WTC11 (cell line): ENCODE measurements at regions not wholly inside any gene's neighbourhood (a gene's known extent, or its start where the extent isn't known, plus 50 kb on each side); places are given as distances from the start of the nearest gene placed in this dataset.
"Not testable (repeated sequence)": the region's sequence is repeated elsewhere in the genome, so short reads cannot be mapped to it uniquely, and the experiment has no call there.

ENCODE experiments used
- ATAC-seq: fragments of 200-7000 bp; cut with Tn5 transposase; 2 replicates; pipeline ENCODE4 v1.10.0; 2021; ENCODE audit warnings: mild to moderate bottlenecking, moderate library complexity
- CTCF ChIA-PET: fragments of 300-600 bp; sonication (Branson Sonifier 250); formaldehyde crosslinking; loops from one replicate; lab custom pipeline; 2021; ENCODE audit warnings: antibody characterized with exemption; lab: Charles Lee
- POLR2A ChIA-PET: fragments of 350-600 bp; sonication (Branson Sonifier 250); formaldehyde crosslinking; loops from one replicate; lab custom pipeline; 2021; ENCODE audit warnings: antibody characterized with exemption; lab: Charles Lee
- DNase-seq: peaks from one replicate; pipeline ENCODE4 v3.0.0; 2021; ENCODE audit warnings: low spot score
- H3K27ac Mint-ChIP-seq: 2 replicates; pipeline ENCODE4 v1.8.0; 2021; ENCODE audit warnings: mixed read lengths
- H3K27me3 Mint-ChIP-seq: 2 replicates; pipeline ENCODE4 v1.8.0; 2021; ENCODE audit warnings: low read depth, mild to moderate bottlenecking, moderate library complexity, mixed read lengths
- H3K36me3 Mint-ChIP-seq: 2 replicates; pipeline ENCODE4 v1.8.0; 2021; ENCODE audit warnings: mixed read lengths
- H3K4me1 Mint-ChIP-seq: 2 replicates; pipeline ENCODE4 v1.8.0; 2022; ENCODE audit warnings: mixed read lengths
- H3K4me3 Mint-ChIP-seq: 2 replicates; pipeline ENCODE4 v1.8.0; 2021; ENCODE audit warnings: mild to moderate bottlenecking, moderate library complexity, mixed read lengths
- H3K9me3 Mint-ChIP-seq: 2 replicates; pipeline ENCODE4 v1.8.0; 2021; ENCODE audit warnings: mixed read lengths
- JAZF1 ChIP-seq: fragments of 250-450 bp; sonication (Bioruptor Pico); IDR thresholded peaks from 2 replicates; pipeline ENCODE4 v1.9.0; 2021; ENCODE audit warnings: moderate library complexity, mild to moderate bottlenecking, inconsistent platforms
- KAT7 ChIP-seq: sonication (generic); formaldehyde crosslinking; IDR thresholded peaks from 2 replicates; pipeline ENCODE4 v1.8.1; 2023; ENCODE audit warnings: missing genetic modification reagents, mild to moderate bottlenecking, borderline replicate concordance
- NFATC4 ChIP-seq: fragments of 250-450 bp; sonication (Bioruptor Pico); IDR thresholded peaks from 2 replicates; pipeline ENCODE4 v1.9.0; 2021; ENCODE audit warnings: mild to moderate bottlenecking
- NFYB ChIP-seq: sonication (generic); formaldehyde crosslinking; conservative IDR thresholded peaks from 2 replicates; pipeline ENCODE4 v1.8.0; 2022; ENCODE audit warnings: low read depth, missing genetic modification reagents
- NR1H2 ChIP-seq: sonication (generic); formaldehyde crosslinking; IDR thresholded peaks from 2 replicates; pipeline ENCODE4 v1.9.0; 2021; ENCODE audit warnings: mild to moderate bottlenecking, moderate library complexity, missing genetic modification reagents
- OVOL2 ChIP-seq: fragments of 250-450 bp; sonication (Bioruptor Pico); IDR thresholded peaks from 2 replicates; pipeline ENCODE4 v1.9.0; 2021; ENCODE audit warnings: mild to moderate bottlenecking, borderline replicate concordance
- STAT6 ChIP-seq: sonication (generic); formaldehyde crosslinking; conservative IDR thresholded peaks from 2 replicates; pipeline ENCODE4 v1.8.1; 2023; ENCODE audit warnings: mild to moderate bottlenecking, low read depth, missing genetic modification reagents, moderate library complexity
- ZNF232 ChIP-seq: sonication (generic); formaldehyde crosslinking; IDR thresholded peaks from 2 replicates; pipeline ENCODE4 v1.8.0; 2022; ENCODE audit warnings: mild to moderate bottlenecking, missing genetic modification reagents
- ZNF423 ChIP-seq: fragments of 250-450 bp; sonication (Bioruptor Pico); IDR thresholded peaks from 2 replicates; pipeline ENCODE4 v2.1.2; 2022; ENCODE audit warnings: mild to moderate bottlenecking, moderate library complexity
- ZNF425 ChIP-seq: fragments of 250-450 bp; sonication (Bioruptor Pico); conservative IDR thresholded peaks from 2 replicates; pipeline ENCODE4 v1.9.0; 2021; ENCODE audit warnings: mild to moderate bottlenecking
- TF ChIP-seq, protein P1 (sequence below): sonication (generic); formaldehyde crosslinking; IDR thresholded peaks from 2 replicates; pipeline ENCODE4 v1.8.1; 2023; ENCODE audit warnings: mild to moderate bottlenecking, moderate library complexity, missing genetic modification reagents
- TF ChIP-seq, protein P2 (sequence below): sonication (generic); formaldehyde crosslinking; IDR thresholded peaks from 2 replicates; pipeline ENCODE4 v1.8.1; 2023; ENCODE audit warnings: mild to moderate bottlenecking, missing genetic modification reagents
- TF ChIP-seq, protein P3 (sequence below): sonication (generic); formaldehyde crosslinking; IDR thresholded peaks from 2 replicates; pipeline ENCODE4 v1.8.0; 2022; ENCODE audit warnings: missing genetic modification reagents
- TF ChIP-seq, protein P4 (sequence below): sonication (generic); formaldehyde crosslinking; IDR thresholded peaks from 2 replicates; pipeline ENCODE4 v1.8.0; 2023; ENCODE audit warnings: missing genetic modification reagents, mild to moderate bottlenecking, borderline replicate concordance

DNA sequence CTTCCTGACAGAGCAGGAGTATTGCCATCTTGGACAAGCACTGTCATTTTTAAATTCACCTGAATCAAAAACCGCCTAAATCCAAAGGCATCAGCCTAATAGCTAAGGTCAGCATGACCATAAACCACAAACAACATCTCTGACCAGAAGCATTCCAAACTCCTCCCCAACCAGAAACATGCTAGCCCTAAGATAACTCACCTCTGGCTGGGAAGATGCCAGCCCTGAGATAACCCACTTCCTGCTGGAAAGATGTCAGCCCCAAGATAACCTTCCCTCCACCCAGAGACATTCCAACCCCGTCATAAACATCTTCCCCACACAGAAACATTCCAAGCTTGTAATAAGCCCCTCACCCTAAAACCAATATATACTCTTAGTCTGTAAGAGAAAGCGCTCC, 250.1 kb upstream of the NRP1 start:
- POLR2A ChIA-PET, H3K4me1 Mint-ChIP-seq, H3K27me3 Mint-ChIP-seq, H3K27ac Mint-ChIP-seq, H3K4me3 Mint-ChIP-seq, ATAC-seq, DNase-seq: not testable (repeated sequence)
- H3K9me3 Mint-ChIP-seq = peaks cover 66% of the 10 kb centered on the region
- peaks cover 32% of the 10 kb centered on the region for H3K36me3 Mint-ChIP-seq
- CTCF ChIA-PET = interaction anchor here (0.6 kb wide), 1 partner anchor 312 kb away, joined by 3 read pairs; no protein-coding TSS in a partner anchor

- Mint-ChIP-seq H3K27ac (no peak overlapping the region), H3K4me1 (no peaks in the 10 kb centered on the region), H3K4me3 (no peak overlapping the region), H3K36me3 (peaks cover 7% of the 10 kb centered on the region), H3K9me3 (peaks cover 37% of the 10 kb centered on the region), H3K27me3 (no peaks in the 10 kb centered on the region)
- ChIA-PET POLR2A (no interaction called here), CTCF (no interaction called here)
- ATAC-seq (no peak), DNase-seq (no peak)
- TF ChIP-seq, protein P1, sequence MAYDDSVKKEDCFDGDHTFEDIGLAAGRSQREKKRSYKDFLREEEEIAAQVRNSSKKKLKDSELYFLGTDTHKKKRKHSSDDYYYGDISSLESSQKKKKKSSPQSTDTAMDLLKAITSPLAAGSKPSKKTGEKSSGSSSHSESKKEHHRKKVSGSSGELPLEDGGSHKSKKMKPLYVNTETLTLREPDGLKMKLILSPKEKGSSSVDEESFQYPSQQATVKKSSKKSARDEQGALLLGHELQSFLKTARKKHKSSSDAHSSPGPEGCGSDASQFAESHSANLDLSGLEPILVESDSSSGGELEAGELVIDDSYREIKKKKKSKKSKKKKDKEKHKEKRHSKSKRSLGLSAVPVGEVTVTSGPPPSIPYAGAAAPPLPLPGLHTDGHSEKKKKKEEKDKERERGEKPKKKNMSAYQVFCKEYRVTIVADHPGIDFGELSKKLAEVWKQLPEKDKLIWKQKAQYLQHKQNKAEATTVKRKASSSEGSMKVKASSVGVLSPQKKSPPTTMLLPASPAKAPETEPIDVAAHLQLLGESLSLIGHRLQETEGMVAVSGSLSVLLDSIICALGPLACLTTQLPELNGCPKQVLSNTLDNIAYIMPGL (CRISPR knock-in tag) = no peak
- TF ChIP-seq OVOL2 (CRISPR knock-in tag) = no peak
- no peak for TF ChIP-seq ZNF425 (CRISPR knock-in tag)
- TF ChIP-seq, protein P2, sequence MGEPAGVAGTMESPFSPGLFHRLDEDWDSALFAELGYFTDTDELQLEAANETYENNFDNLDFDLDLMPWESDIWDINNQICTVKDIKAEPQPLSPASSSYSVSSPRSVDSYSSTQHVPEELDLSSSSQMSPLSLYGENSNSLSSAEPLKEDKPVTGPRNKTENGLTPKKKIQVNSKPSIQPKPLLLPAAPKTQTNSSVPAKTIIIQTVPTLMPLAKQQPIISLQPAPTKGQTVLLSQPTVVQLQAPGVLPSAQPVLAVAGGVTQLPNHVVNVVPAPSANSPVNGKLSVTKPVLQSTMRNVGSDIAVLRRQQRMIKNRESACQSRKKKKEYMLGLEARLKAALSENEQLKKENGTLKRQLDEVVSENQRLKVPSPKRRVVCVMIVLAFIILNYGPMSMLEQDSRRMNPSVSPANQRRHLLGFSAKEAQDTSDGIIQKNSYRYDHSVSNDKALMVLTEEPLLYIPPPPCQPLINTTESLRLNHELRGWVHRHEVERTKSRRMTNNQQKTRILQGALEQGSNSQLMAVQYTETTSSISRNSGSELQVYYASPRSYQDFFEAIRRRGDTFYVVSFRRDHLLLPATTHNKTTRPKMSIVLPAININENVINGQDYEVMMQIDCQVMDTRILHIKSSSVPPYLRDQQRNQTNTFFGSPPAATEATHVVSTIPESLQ (CRISPR knock-in tag) = no peak
- TF ChIP-seq STAT6 (CRISPR knock-in tag) = no peak
- TF ChIP-seq NFYB (CRISPR knock-in tag) = no peak
- TF ChIP-seq, protein P3, sequence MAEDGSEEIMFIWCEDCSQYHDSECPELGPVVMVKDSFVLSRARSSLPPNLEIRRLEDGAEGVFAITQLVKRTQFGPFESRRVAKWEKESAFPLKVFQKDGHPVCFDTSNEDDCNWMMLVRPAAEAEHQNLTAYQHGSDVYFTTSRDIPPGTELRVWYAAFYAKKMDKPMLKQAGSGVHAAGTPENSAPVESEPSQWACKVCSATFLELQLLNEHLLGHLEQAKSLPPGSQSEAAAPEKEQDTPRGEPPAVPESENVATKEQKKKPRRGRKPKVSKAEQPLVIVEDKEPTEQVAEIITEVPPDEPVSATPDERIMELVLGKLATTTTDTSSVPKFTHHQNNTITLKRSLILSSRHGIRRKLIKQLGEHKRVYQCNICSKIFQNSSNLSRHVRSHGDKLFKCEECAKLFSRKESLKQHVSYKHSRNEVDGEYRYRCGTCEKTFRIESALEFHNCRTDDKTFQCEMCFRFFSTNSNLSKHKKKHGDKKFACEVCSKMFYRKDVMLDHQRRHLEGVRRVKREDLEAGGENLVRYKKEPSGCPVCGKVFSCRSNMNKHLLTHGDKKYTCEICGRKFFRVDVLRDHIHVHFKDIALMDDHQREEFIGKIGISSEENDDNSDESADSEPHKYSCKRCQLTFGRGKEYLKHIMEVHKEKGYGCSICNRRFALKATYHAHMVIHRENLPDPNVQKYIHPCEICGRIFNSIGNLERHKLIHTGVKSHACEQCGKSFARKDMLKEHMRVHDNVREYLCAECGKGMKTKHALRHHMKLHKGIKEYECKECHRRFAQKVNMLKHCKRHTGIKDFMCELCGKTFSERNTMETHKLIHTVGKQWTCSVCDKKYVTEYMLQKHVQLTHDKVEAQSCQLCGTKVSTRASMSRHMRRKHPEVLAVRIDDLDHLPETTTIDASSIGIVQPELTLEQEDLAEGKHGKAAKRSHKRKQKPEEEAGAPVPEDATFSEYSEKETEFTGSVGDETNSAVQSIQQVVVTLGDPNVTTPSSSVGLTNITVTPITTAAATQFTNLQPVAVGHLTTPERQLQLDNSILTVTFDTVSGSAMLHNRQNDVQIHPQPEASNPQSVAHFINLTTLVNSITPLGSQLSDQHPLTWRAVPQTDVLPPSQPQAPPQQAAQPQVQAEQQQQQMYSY (CRISPR knock-in tag) = no peak
- no peak for TF ChIP-seq ZNF232 (CRISPR knock-in tag)
- TF ChIP-seq, protein P4, sequence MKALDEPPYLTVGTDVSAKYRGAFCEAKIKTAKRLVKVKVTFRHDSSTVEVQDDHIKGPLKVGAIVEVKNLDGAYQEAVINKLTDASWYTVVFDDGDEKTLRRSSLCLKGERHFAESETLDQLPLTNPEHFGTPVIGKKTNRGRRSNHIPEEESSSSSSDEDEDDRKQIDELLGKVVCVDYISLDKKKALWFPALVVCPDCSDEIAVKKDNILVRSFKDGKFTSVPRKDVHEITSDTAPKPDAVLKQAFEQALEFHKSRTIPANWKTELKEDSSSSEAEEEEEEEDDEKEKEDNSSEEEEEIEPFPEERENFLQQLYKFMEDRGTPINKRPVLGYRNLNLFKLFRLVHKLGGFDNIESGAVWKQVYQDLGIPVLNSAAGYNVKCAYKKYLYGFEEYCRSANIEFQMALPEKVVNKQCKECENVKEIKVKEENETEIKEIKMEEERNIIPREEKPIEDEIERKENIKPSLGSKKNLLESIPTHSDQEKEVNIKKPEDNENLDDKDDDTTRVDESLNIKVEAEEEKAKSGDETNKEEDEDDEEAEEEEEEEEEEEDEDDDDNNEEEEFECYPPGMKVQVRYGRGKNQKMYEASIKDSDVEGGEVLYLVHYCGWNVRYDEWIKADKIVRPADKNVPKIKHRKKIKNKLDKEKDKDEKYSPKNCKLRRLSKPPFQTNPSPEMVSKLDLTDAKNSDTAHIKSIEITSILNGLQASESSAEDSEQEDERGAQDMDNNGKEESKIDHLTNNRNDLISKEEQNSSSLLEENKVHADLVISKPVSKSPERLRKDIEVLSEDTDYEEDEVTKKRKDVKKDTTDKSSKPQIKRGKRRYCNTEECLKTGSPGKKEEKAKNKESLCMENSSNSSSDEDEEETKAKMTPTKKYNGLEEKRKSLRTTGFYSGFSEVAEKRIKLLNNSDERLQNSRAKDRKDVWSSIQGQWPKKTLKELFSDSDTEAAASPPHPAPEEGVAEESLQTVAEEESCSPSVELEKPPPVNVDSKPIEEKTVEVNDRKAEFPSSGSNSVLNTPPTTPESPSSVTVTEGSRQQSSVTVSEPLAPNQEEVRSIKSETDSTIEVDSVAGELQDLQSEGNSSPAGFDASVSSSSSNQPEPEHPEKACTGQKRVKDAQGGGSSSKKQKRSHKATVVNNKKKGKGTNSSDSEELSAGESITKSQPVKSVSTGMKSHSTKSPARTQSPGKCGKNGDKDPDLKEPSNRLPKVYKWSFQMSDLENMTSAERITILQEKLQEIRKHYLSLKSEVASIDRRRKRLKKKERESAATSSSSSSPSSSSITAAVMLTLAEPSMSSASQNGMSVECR (CRISPR knock-in tag) = no peak
- no peak for TF ChIP-seq NFATC4 (CRISPR knock-in tag)
- no peak for TF ChIP-seq NR1H2 (CRISPR knock-in tag)
- TF ChIP-seq KAT7 = no peak
- TF ChIP-seq JAZF1 (CRISPR knock-in tag) = no peak
- TF ChIP-seq ZNF423 (CRISPR knock-in tag) = no peak
These were observed 245.5 kb upstream of the NRP1 start for GRCh38 chr10:33579996-33580395.
